GM21576 (cell line): ENCODE measurements at regions not wholly inside any gene's neighbourhood (a gene's known extent, or its start where the extent isn't known, plus 50 kb on each side); places are given as distances from the start of the nearest gene placed in this dataset.
"Not testable (repeated sequence)": the region's sequence is repeated elsewhere in the genome, so short reads cannot be mapped to it uniquely, and the experiment has no call there.

Source experiments
- ATAC-seq: cut with Tn5 transposase; IDR thresholded peaks from one replicate; pipeline ENCODE4 v1.9.1; 2021; ENCODE audit warnings: mild to moderate bottlenecking, moderate library complexity; ENCODE audit not compliant: unreplicated experiment

DNA sequence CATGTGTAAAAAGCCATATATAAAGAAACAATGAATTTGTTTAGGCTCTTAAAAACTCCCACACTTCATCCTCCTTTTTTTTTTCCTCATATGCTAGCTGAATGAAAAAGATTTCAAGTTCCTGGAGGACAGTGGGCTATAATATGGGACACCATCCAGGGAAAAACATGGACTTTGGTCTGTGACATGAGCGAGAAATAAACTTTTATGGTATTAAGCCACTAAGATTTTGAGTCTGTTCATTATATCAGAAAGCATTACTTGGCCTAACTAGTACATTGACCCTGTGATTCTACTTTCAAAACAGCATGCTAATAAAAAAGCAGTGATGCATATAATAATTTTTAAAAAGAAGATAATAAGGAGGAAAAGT lies 392.3 kb upstream of the CAMK1G start:
- ATAC-seq, result no peak

- ATAC-seq, result no peak
Measured at GRCh38 chr1:209196140-209196539, 387.4 kb upstream of the CAMK1G start.

- ATAC-seq, result no peak
Measured at GRCh38 chr1:209198961-209199750, 384.4 kb upstream of the CAMK1G start.

GRCh38 chr1:209199822-209200221 lies 383.7 kb upstream of the CAMK1G start:
- no peak for ATAC-seq

GRCh38 chr1:209202321-209202720 lies 381.2 kb upstream of the CAMK1G start:
- ATAC-seq, result not testable (repeated sequence)

- ATAC-seq, result no peak
Measured at GRCh38 chr1:209202830-209203532, 380.5 kb upstream of the CAMK1G start.

GRCh38 chr1:209203533-209203895 lies 380.0 kb upstream of the CAMK1G start:
- no peak for ATAC-seq

DNA sequence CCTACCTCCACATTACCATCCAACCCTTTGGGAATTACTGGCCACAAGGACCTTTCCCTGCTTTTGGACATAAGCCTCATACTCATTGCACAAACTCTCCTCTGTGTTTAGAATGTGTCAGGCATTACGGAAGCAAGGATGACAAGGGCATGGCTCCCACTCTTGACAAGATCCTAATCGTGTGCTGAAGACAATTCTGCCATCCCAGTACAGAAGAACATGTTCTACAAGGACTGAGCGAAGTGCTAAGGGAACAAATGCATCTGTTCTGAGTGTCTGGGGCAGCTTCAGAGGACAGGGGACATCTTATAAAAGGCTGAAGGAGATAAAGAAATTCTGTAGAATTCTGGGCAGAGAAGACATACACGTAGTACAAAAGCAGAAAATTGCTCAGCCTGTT lies 378.5 kb upstream of the CAMK1G start:
- ATAC-seq, result no peak

DNA sequence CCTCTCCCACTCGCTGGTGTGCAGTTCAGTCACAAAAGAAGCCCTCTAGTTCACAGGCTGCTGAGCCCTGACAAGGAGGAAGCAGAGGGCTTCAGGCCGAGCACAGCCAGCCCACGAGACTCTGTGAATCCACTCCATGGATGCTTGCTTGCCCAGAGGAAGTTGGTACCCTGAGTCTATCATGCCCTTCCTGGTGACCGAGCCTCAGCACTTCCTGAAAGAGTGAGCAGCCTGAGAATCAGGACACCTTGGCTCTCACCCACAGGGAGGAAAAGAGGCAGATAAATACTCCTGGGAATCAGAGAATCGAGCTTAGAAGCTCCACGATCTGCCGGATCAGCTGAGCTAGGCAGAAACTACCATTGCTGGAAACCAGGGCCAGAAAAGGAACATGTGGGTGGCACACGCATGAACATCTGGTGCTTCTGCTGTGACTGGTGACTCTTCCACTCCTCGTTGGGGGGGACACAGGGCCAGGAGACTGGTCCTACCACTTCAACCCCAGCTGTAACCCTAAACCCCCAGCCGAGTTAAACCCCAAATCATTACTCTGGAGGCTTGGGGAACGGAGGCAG lies 376.3 kb upstream of the CAMK1G start:
- ATAC-seq, result peak; percentile 11

GRCh38 chr1:209207701-209208286 lies 375.7 kb upstream of the CAMK1G start:
- peak; percentile 69 for ATAC-seq

GRCh38 chr1:209208648-209209047 lies 374.9 kb upstream of the CAMK1G start:
- ATAC-seq, result no peak

GRCh38 chr1:209213989-209214388 lies 369.5 kb upstream of the CAMK1G start:
- ATAC-seq, result no peak

DNA sequence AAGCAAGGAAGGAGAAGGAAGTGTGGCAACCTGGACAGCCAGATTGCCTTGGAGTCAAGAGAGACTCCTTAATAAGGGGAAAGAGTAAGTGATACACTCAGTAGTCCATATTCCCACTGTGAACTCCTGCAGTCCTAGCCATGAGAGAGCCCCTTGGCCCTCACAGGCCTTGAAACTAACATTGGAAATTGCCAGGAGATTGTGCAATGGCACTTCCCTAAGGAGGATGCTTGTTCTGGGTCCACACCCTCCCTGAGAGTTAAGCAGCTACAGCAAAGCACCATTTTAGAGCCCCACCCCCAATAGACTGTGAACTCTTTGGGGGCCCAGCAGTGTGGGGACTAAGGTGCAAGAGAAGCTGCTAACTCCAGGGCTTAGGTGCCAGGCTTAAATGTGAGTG lies 367.7 kb upstream of the CAMK1G start:
- no peak for ATAC-seq

DNA sequence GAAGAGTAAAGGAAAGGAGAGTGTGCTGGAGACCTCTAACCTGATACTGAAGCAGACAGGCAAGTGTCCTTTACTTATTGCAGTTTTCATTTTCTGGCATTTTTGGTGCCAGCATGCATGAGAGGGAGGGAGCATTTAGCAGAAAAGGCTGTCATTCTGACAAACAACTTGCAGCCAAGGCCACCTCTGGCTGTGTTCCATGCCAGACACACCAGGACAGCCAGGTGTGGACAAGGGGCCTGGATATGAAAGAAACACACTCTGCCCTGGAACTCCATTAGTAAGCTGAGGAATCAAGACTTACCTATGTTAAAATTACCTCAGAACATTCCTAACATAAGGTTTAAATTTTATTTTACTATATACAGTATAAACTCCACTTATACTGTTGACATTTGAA lies 365.4 kb upstream of the CAMK1G start:
- no peak for ATAC-seq

DNA sequence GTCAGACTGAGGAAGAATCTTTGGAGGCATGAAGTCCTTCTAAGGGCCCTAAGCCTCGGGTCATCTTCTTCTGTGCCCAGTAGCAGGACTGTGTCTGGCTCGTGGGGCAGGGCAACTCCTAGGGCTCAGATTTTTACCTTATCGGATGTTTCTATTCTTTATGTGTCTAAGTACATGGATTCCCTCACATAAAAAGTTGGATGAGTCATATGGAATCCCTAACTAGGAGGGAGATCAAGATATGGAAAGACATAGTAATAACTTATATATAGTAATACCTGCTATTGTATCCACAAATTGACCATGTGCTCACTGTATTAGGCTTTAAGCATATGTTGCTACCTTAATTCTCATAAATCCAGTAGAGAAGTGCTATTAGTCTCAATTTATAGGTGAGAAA lies 364.5 kb upstream of the CAMK1G start:
- ATAC-seq, result no peak

DNA sequence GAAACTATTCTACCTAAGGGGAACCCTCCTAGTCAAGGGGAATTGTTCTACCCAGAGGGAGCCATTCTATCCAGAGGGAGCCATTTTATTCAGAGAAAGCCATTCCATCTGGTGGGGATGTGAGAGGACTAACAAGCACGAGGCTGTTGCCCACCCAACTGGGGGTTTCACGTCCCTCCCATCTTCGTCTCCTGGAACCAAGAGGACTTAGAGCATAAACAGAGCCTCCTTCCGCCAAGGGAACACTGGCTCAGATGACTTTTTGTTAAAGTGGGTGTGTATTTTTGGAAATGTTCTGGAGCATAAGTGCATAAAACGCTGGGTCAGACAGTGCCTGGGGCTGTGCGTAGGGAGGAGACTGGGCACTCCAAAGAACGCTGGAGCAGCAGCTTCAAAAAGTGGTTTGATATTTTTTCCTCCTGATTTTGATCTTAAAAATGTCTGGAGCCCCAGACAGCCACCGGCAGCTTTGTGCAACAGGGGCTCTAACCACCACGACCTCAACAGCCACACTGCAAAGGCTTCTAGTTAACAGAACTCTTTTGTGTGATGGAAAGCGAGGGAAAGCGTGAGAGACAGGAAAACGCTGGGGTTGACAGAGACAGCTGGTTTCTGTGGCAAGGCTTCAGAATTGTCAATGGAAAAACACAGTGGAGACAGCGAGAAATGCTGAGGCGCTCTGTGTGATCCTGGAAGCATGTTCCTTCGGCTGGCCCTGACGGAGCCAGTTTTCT lies 363.6 kb upstream of the CAMK1G start:
- no peak for ATAC-seq

DNA sequence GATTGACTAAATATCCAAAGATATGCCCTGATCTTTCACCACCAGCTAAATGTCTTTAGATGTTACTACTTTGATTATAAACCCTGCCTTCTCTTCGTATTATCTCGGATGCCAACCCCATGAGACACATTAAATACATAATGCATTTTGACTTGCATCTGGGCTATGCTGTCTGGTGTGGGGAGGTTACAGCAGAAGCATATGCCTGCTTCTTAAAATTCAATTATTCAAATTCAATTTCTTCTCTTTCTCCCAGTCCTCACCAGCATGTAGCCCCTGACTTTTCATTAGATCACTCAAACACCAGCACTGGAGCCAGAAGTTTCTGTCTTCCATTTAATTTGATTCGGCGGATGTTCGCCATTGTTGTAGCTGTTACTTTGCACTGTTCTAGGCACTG lies 360.7 kb upstream of the CAMK1G start:
- ATAC-seq, result no peak

- no peak for ATAC-seq
Measured at GRCh38 chr1:209223791-209224190, 359.7 kb upstream of the CAMK1G start.

- no peak for ATAC-seq
Measured at GRCh38 chr1:209224886-209225285, 358.6 kb upstream of the CAMK1G start.

DNA sequence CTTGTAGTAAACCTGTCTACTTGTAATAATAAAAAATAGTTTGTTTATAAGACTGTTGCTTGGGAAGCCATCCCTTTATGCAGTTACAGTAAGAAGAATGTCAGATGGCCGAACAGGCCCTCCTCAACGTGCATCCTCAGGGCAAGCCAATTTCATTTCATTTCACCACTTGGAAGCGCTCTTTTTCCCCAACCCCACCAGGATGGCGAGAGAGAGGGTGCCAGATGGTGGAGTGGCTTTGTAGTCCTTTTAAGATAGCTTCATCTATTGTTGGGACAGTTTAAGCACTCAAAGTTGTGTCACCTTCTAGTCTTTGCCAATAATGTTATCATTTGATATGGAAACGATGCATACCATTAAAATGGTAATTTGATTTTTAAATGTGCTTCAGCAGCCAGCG lies 356.3 kb upstream of the CAMK1G start:
- ATAC-seq, result no peak

GRCh38 chr1:209227941-209228340 lies 355.6 kb upstream of the CAMK1G start:
- ATAC-seq, result no peak
